HAP-1 (cell line): ENCODE measurements at regions not wholly inside any gene's neighbourhood (a gene's known extent, or its start where the extent isn't known, plus 50 kb on each side); places are given as distances from the start of the nearest gene placed in this dataset.
"Not testable (repeated sequence)": the region's sequence is repeated elsewhere in the genome, so short reads cannot be mapped to it uniquely, and the experiment has no call there.

ENCODE experiments used
- DNase-seq, 2 experiments: peaks; one replicate each; pipeline ENCODE4 v3.0.0-alpha.2; 2016 to 2020; ENCODE audit warnings: low spot score in 2 of 2
- H3K27me3 ChIP-seq: fragments of 250-450 bp; sonication (Bioruptor Pico); 2 replicates; pipeline ENCODE4 v1.5.1; 2020; ENCODE audit warnings: low read depth, mild to moderate bottlenecking, moderate library complexity
- H3K36me3 ChIP-seq: fragments of 250-450 bp; sonication (Bioruptor Pico); replicated peaks from 2 replicates; pipeline ENCODE4 v1.5.1; 2020; ENCODE audit warnings: mild to moderate bottlenecking
- H3K4me1 ChIP-seq: fragments of 250-450 bp; sonication (Bioruptor Pico); 2 replicates; pipeline ENCODE4 v1.5.1; 2020; ENCODE audit warnings: mild to moderate bottlenecking
- H3K4me3 ChIP-seq: fragments of 250-450 bp; sonication (Bioruptor Pico); 2 replicates; pipeline ENCODE4 v1.5.1; 2020; ENCODE audit warnings: mild to moderate bottlenecking, moderate library complexity
- H3K9me3 ChIP-seq: fragments of 250-450 bp; sonication (Bioruptor Pico); 2 replicates; pipeline ENCODE4 v1.5.1; 2020; ENCODE audit warnings: mild to moderate bottlenecking, moderate library complexity
- in situ Hi-C: fragments of 300-500 bp; cut with MboI; formaldehyde crosslinking; loops from 3 replicates; pipeline ENCODE4 v1.14.3; 2020; ENCODE audit warnings: low sequenced_read_pairs, inconsistent platforms, mixed read lengths

DNA sequence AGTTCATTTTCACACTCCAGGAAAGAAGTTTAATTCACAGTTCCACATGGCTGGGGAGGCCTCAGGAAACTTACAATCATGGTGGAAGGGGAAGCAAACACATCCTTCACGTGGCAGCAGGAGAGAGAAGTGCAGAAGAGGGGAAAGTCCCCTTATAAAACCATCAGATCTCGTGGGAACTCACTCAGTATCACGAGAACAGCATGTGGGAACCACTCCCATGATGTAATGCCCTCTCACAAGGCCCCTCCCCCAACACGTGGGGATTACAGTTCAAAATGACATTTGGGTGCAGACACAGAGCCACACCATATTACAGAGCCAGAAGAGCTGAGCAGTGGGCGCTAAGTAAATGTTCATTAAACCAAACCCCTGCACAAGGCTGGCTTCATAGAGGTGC lies 126.0 kb downstream of the POTEH start:
- H3K9me3 ChIP-seq, H3K36me3 ChIP-seq, H3K4me3 ChIP-seq, DNase-seq, H3K27me3 ChIP-seq, in situ Hi-C loops, H3K4me1 ChIP-seq: not testable (repeated sequence)

DNA sequence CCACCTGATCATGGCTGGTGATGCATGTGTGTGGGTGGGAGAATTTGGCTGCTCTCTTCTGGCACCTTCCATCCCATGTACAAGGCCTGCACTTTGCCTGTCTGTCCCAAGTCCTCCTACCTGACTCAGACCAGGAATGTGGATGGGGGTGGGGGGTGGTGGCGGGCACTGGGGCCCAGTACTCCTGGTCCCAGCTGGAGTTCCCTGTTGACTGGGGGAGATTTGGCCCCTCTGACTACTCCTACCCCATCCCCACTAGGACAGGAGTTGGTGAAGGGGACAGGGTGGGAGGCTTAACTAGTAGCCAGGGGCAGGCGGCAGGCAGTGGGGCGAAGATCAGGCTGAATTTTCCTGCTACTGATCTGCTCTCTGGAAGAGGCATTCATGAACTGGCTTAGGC lies 126.6 kb downstream of the POTEH start:
- H3K9me3 ChIP-seq, H3K4me3 ChIP-seq, in situ Hi-C loops, H3K27me3 ChIP-seq, DNase-seq, H3K4me1 ChIP-seq, H3K36me3 ChIP-seq: not testable (repeated sequence)

DNA sequence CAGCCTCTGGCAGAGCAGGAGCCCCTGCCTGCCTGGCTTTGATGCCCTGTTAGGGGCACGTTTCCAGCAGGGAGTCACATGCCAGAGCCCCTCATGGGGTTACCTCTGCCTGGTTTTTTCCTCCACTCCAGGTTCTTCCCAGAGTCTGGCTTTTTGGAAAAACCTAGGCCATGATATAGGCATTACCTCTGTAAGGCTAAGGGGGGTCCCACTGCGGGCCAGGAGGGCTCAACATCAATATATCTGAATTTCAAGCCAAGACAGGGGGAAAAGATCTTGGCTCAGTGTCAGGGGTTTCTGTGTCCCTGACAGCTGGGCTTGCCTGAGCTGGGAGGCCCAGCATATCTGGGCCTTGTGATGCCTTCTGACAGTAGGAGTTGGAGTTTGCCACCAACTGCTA lies 127.4 kb downstream of the POTEH start:
- DNase-seq, in situ Hi-C loops, H3K4me1 ChIP-seq, H3K9me3 ChIP-seq, H3K36me3 ChIP-seq, H3K27me3 ChIP-seq, H3K4me3 ChIP-seq: not testable (repeated sequence)

DNA sequence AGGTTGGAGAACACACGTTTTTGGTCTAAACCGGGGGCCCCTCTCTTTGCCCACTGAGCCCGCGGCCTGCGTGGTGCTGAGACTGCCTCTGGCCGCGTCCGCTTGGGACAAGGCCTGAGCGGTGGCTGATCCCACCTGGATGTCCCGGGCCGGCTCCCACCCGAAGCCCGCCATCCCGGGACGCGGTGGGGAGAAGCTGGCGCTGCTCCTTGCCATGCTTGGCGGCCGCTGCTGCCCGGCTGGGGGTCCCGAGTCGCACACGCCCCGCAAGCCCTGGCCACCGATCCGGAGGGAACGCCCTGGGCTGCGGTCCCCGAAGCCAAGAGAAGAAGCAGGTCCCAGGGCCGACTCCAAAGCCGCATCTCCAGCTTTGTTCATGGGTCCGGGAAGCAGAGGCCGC lies 130.1 kb downstream of the POTEH start:
- H3K27me3 ChIP-seq, DNase-seq, H3K4me1 ChIP-seq, H3K36me3 ChIP-seq, H3K4me3 ChIP-seq, H3K9me3 ChIP-seq, in situ Hi-C loops: not testable (repeated sequence)

DNA sequence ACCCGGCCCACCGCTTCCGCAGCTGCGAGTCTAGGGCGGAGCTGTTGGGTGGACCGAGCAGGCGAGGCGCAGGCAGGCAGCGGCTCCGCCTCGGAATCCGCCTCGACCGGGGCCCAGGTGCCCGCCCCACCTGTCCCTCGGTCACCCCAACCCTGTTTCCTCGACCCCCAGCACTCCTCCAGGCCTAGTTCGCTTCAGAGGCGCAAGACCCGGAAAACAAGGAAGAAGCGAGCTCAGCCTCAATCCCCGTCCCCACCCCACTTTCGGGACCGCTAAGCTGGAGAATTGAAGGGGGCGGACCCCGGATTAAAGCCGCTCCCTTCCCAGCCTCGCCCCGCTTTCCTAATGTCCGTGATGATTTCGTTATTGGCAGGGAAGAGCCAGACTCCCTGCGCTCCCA lies 131.3 kb downstream of the POTEH start:
- in situ Hi-C loops, H3K27me3 ChIP-seq, H3K4me1 ChIP-seq, H3K4me3 ChIP-seq, H3K9me3 ChIP-seq, DNase-seq, H3K36me3 ChIP-seq: not testable (repeated sequence)

DNA sequence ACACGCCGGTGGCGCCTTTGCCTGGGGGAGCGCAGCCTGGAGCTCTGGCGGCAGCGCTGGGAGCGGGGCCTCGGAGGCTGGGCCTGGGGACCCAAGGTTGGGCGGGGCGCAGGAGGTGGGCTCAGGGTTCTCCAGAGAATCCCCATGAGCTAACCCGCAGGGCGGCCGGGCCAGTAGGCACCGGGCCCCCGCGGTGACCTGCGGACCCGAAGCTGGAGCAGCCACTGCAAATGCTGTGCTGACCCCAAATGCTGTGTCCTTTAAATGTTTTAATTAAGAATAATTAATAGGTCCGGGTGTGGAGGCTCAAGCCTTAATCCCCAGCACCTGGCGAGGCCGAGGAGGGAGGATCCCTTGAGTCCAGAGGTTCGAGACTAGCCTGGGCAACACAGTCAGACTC lies 132.2 kb downstream of the POTEH start:
- H3K36me3 ChIP-seq, H3K9me3 ChIP-seq, H3K27me3 ChIP-seq, DNase-seq, H3K4me3 ChIP-seq, H3K4me1 ChIP-seq, in situ Hi-C loops: not testable (repeated sequence)

DNA sequence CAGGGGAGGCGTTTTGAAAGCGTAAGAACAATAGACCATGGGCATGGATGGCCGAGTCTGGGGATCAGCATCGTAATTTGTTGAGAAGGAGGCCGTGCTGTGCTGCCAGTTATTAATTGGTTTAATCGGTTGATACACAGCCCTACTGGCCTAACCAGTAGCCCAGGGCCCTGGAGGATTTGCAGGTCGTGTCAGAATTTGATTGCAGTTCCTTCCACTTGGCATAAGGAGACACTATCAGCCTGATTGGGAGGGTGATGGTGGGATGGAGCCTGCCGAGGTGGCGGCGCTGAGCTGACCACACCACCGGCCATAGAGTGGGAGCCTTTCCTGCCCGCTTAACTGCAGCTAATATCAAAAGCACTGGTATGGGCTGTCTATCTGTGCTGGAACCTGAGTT lies 133.4 kb downstream of the POTEH start:
- H3K4me1 ChIP-seq, in situ Hi-C loops, H3K4me3 ChIP-seq, H3K36me3 ChIP-seq, H3K9me3 ChIP-seq, DNase-seq, H3K27me3 ChIP-seq: not testable (repeated sequence)

DNA sequence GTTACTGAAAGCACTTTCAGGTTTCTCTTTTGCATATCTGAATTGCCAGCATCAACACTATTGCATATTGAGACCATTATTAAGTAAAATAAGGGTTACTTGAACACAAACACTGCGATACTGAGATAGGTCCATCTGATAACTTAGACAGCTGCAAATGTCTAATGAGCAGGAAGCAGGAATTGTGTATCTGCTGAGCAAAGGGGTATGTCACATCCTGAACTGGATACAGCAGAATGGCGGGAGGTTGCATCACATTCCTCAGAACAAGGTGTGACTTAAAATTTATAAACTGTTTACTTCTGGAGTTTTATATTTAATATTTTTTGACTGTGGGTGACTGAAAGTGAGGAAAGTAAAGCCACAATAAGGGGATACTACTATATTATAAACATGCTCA lies 142.4 kb downstream of the POTEH start:
- in situ Hi-C loops, H3K27me3 ChIP-seq, DNase-seq, H3K9me3 ChIP-seq, H3K4me1 ChIP-seq, H3K4me3 ChIP-seq, H3K36me3 ChIP-seq: not testable (repeated sequence)

DNA sequence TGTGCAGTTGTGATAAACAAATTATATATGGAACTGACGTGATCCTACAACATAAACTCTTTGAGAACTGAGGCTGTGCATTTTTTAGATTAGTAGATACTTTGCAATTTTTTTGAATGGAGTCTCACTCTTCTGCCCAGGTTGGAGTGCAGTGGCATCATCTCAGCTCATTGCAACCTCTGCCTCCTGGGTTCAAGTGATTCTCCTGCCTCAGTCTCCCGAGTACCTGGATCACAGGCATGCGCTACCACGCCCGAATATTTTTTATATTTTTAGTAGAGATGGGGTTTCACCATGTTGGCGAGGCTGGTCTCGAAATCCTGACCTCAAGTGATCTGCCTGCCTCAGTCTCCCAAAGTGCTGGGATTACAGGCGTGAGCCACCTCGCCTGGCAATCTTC lies 145.9 kb downstream of the POTEH start:
- H3K9me3 ChIP-seq, H3K36me3 ChIP-seq, H3K4me3 ChIP-seq, H3K27me3 ChIP-seq, DNase-seq, in situ Hi-C loops, H3K4me1 ChIP-seq: not testable (repeated sequence)

DNA sequence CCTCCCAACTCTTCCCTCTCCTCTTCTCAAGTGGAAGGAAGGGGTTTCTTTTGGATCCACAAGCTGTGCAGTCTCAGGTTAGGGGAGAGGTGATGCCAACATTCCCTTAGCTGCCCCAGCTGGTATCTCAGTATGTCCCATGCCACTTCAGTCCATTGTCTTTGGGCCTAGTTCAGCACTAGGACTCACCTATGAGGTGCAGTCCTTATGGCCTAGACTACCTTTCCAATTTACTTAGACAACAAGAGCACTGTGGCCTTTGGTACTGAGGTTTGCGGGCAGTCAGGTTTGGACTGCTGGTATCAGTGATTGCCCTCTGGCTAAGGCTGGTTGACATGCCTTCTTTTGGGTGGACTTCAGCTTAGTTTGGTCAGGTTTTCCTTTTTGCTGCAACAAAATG lies 159.9 kb downstream of the POTEH start:
- in situ Hi-C loops, DNase-seq, H3K36me3 ChIP-seq, H3K27me3 ChIP-seq, H3K9me3 ChIP-seq, H3K4me3 ChIP-seq, H3K4me1 ChIP-seq: not testable (repeated sequence)

DNA sequence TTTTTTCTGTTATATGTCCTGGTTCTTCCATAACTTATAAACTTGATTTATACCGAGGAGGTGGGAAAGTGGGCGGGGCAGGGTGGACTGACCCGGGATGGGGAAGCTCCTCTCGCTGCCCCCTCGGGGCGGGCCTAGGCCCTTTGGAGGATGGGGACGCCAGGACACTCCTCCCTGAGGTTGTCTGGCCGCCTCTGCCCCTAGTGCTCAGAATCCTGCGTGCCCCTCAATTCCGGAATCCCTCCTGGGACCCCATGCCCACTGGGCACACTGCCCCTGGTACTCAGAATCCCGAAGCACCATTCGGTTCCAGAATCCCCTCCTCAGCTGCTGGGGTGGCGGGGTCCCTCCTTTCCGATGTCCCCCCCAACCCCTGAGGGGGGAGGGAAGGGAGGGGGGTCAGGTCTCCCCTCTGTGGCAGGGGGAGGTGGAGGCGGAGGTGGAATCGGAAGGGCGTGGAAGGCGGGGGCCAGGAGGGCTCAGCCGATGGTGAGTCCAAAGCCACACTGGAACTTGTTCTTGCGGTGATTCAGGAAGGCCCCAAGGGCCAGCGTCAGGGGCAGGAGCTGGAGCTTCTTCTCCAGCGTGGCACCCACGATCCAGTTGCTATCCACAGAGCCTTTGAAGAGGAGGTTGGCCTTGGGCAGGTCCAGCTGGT lies 164.0 kb downstream of the POTEH start:
- H3K4me1 ChIP-seq, H3K9me3 ChIP-seq, H3K27me3 ChIP-seq, H3K4me3 ChIP-seq, in situ Hi-C loops, H3K36me3 ChIP-seq, DNase-seq: not testable (repeated sequence)

DNA sequence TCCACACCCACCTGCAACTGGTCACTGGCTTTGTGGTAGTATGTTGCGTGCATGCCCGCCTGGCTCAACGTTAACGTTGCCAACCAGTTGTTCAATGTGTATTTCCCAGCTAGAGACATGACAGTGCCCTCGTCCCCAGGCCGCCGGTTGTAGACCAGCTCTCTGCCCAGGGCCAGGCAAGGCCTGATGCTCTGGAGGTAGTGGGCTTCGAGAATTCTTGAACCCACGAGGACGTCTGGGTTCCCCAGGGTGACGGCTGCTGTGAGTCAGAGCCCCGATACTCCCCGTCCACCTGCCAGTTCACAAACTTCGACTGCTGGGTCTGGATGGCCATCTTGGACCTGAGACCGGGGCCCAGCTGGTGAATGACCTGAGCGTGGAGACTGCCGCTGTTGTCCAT lies 164.6 kb downstream of the POTEH start:
- peak in 1 of 2 experiments; percentile 7 for DNase-seq
- H3K4me3 ChIP-seq, H3K27me3 ChIP-seq, H3K36me3 ChIP-seq, H3K4me1 ChIP-seq, in situ Hi-C loops, H3K9me3 ChIP-seq: not testable (repeated sequence)

DNA sequence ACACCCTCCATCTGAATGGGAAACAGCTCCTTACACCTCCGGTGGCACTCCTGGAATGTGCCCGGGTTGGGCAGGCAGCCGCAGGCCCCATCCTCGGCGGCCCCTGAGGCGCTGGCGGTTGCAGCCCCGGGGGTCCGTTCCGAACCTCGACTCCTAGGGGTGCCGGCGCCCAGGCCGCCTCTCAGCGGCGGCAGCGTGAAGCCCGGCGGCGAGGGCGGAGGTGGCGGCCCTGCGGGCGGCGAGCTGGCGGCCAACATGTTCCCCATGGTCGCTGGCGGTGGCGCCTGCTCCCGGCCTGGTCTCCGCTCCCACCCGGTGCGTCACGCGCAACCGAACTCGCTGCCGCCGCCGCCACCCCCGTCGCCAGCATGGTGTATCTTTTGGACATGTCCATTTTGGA lies 165.2 kb downstream of the POTEH start:
- H3K36me3 ChIP-seq, DNase-seq, H3K9me3 ChIP-seq, in situ Hi-C loops, H3K27me3 ChIP-seq, H3K4me3 ChIP-seq, H3K4me1 ChIP-seq: not testable (repeated sequence)

DNA sequence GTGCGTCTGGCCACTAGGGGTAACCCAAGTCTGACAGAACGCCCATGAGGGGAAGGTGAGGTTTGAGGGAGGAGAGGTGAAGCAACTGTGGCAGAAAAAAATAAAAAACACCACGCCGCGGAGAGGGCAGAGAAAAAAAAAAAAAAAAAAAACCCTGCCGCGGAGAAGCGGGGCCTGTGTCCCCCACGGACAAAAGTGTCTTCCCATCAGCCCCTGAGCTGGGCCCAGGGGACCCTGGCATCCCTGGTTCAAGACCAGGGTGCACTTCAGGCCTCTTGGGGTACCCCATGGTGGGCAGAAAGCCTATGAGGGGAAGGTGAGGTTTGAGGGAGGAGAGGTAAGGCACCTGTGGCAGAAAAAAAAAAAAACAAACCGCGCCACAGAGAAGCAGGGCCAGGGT lies 191.1 kb downstream of the POTEH start:
- H3K9me3 ChIP-seq, H3K36me3 ChIP-seq, in situ Hi-C loops, H3K27me3 ChIP-seq, H3K4me3 ChIP-seq, DNase-seq, H3K4me1 ChIP-seq: not testable (repeated sequence)

DNA sequence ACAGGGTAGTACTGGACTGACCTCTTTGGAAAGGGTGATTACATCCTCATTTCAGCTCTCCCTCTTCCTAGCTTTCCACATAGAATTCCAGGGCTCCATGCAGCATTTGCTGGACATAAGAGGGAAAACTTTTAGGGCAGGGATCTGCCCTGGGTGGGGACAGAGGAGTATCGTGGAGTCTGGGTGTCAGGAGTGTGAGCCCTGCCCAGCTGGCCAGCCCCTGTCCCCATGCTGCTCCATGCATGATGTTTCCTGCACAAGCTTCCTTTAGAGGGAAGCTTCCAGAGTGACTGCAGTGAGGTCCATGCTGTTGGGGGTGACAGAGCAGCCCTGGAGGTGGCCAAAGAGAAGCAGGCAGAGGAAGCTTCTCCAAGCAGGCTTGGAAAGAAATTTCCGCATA lies 214.5 kb downstream of the POTEH start:
- H3K36me3 ChIP-seq, H3K4me1 ChIP-seq, in situ Hi-C loops, H3K27me3 ChIP-seq, DNase-seq, H3K9me3 ChIP-seq, H3K4me3 ChIP-seq: not testable (repeated sequence)
